Calu3 (cell line): ENCODE measurements at regions not wholly inside any gene's neighbourhood (a gene's known extent, or its start where the extent isn't known, plus 50 kb on each side); places are given as distances from the start of the nearest gene placed in this dataset.

ENCODE experiments used
- BruUV-seq: library from RNA; stranded (reverse); fragments of 400-500 nt; replicated peaks from 2 replicates; lab custom pipeline; 2021; lab: Mats Ljungman, UMichigan
- CTCF ChIA-PET: fragments of 300-600 bp; sonication (Branson Sonifier 250); formaldehyde crosslinking; loops from one replicate; lab custom pipeline; 2022; ENCODE audit warnings: antibody characterized with exemption; lab: Charles Lee
- DNase-seq: peaks from one replicate; pipeline ENCODE4 v3.0.0; 2022
- H3K27ac Mint-ChIP-seq: one replicate; pipeline ENCODE4 v1.8.0; 2022; ENCODE audit warnings: mixed read lengths; ENCODE audit not compliant: unreplicated experiment
- H3K27me3 Mint-ChIP-seq: one replicate; pipeline ENCODE4 v1.8.0; 2022; ENCODE audit warnings: mixed read lengths; ENCODE audit not compliant: unreplicated experiment
- H3K36me3 Mint-ChIP-seq: one replicate; pipeline ENCODE4 v1.8.0; 2022; ENCODE audit warnings: mild to moderate bottlenecking, moderate library complexity, mixed read lengths; ENCODE audit not compliant: insufficient read depth, unreplicated experiment
- H3K4me1 Mint-ChIP-seq: one replicate; pipeline ENCODE4 v1.8.0; 2022; ENCODE audit warnings: mild to moderate bottlenecking, low read depth, mixed read lengths; ENCODE audit not compliant: unreplicated experiment
- H3K4me3 Mint-ChIP-seq: one replicate; pipeline ENCODE4 v1.8.0; 2022; ENCODE audit warnings: mild to moderate bottlenecking, low read depth, moderate library complexity, mixed read lengths; ENCODE audit not compliant: unreplicated experiment
- H3K9me3 Mint-ChIP-seq: one replicate; pipeline ENCODE4 v1.8.0; 2022; ENCODE audit warnings: low read depth, mixed read lengths; ENCODE audit not compliant: unreplicated experiment
- CTCF ChIP-seq: fragments of 200-600 bp; IDR thresholded peaks from one replicate; pipeline ENCODE4 v1.8.0; 2022; ENCODE audit warnings: antibody characterized with exemption; ENCODE audit not compliant: unreplicated experiment
- intact Hi-C: fragments of 100-400 bp; cut with micrococcal nuclease; formaldehyde crosslinking; loops from one replicate; pipeline ENCODE4 v1.10.0; 2022; ENCODE audit not compliant: unreplicated experiment

- no peak overlapping the region for H3K27ac Mint-ChIP-seq
- intact Hi-C loops: no loop called here
- H3K4me1 Mint-ChIP-seq: no peaks in the 10 kb centered on the region
- CTCF ChIA-PET: no interaction called here
- DNase-seq: no peak
- H3K27me3 Mint-ChIP-seq: no peaks in the 10 kb centered on the region
- no peaks in the 10 kb centered on the region for H3K36me3 Mint-ChIP-seq
- BruUV-seq: no TSS peak
- no peak overlapping the region for H3K4me3 Mint-ChIP-seq
- no peak for TF ChIP-seq CTCF
- no peaks in the 10 kb centered on the region for H3K9me3 Mint-ChIP-seq
Measured at GRCh38 chr13:82221621-82222020, 1660.7 kb downstream of the SLITRK1 start.

GRCh38 chr13:82220641-82221040 is 1661.6 kb downstream of the SLITRK1 start:
- Mint-ChIP-seq H3K27ac (no peak overlapping the region), H3K4me3 (no peak overlapping the region), H3K9me3 (no peaks in the 10 kb centered on the region), H3K27me3 (no peaks in the 10 kb centered on the region), H3K36me3 (no peaks in the 10 kb centered on the region), H3K4me1 (no peaks in the 10 kb centered on the region)
- CTCF ChIA-PET: no interaction called here
- no TSS peak for BruUV-seq
- no peak for TF ChIP-seq CTCF
- DNase-seq: no peak
- intact Hi-C loops: no loop called here

GRCh38 chr13:82216165-82216564 is 1666.1 kb downstream of the SLITRK1 start:
- BruUV-seq: no TSS peak
- no peak overlapping the region for H3K4me3 Mint-ChIP-seq
- intact Hi-C loops: no loop called here
- H3K9me3 Mint-ChIP-seq: peaks cover 5% of the 10 kb centered on the region
- no peak for DNase-seq
- TF ChIP-seq CTCF: no peak
- CTCF ChIA-PET: no interaction called here
- H3K4me1 Mint-ChIP-seq: no peaks in the 10 kb centered on the region
- no peaks in the 10 kb centered on the region for H3K36me3 Mint-ChIP-seq
- H3K27ac Mint-ChIP-seq: no peak overlapping the region
- H3K27me3 Mint-ChIP-seq: no peaks in the 10 kb centered on the region

GRCh38 chr13:82214341-82214740 is 1667.9 kb downstream of the SLITRK1 start:
- CTCF ChIA-PET: no interaction called here
- Mint-ChIP-seq H3K9me3 (peaks cover 5% of the 10 kb centered on the region), H3K4me3 (no peak overlapping the region), H3K27me3 (no peaks in the 10 kb centered on the region), H3K4me1 (no peaks in the 10 kb centered on the region), H3K27ac (no peak overlapping the region), H3K36me3 (no peaks in the 10 kb centered on the region)
- no peak for TF ChIP-seq CTCF
- intact Hi-C loops: no loop called here
- no TSS peak for BruUV-seq
- DNase-seq: no peak
